HL-60 (cell line): ENCODE measurements at regions not wholly inside any gene's neighbourhood (a gene's known extent, or its start where the extent isn't known, plus 50 kb on each side); places are given as distances from the start of the nearest gene placed in this dataset.

Experiments used
- CTCF ChIP-seq: IDR thresholded peaks from one replicate; pipeline ENCODE4 v1.5.1; 2011; ENCODE audit warnings: low read length, control low read depth, inconsistent platforms; ENCODE audit not compliant: insufficient read depth
- POLR2AphosphoS5 ChIP-seq: IDR thresholded peaks from 2 replicates; pipeline ENCODE4 v1.6.1; 2012; ENCODE audit warnings: low read depth

- no peak for TF ChIP-seq CTCF
- TF ChIP-seq POLR2AphosphoS5, result no peak
Observed at GRCh38 chr9:109977521-109977920, 197.5 kb downstream of the PALM2AKAP2 start.
